BJ (cell line): ENCODE measurements at regions not wholly inside any gene's neighbourhood (a gene's known extent, or its start where the extent isn't known, plus 50 kb on each side); places are given as distances from the start of the nearest gene placed in this dataset.

Source experiments
- CTCF ChIA-PET: fragments of 350-600 bp; formaldehyde crosslinking; extraction: SDS; loops from one replicate; lab custom pipeline; 2021; ENCODE audit warnings: antibody characterized with exemption, inconsistent platforms; lab: Yijun Ruan, JAX
- POLR2A ChIA-PET: fragments of 300-600 bp; sonication (Branson Sonifier 250); formaldehyde crosslinking; extraction: SDS; loops from one replicate; lab custom pipeline; 2021; ENCODE audit warnings: antibody characterized with exemption; lab: Charles Lee
- DNase-seq: peaks from one replicate; pipeline ENCODE4 v3.0.0-alpha.2; 2011; ENCODE audit warnings: low read depth
- H3K27me3 ChIP-seq: 2 replicates; pipeline ENCODE4 v1.6.0; 2011; ENCODE audit warnings: low read length; ENCODE audit not compliant: control insufficient read depth, insufficient read depth
- H3K36me3 ChIP-seq: 2 replicates; pipeline ENCODE4 v1.5.1; 2011; ENCODE audit warnings: low read length; ENCODE audit not compliant: control insufficient read depth, insufficient read depth
- H3K4me3 ChIP-seq: 2 replicates; pipeline ENCODE4 v1.5.1; 2011; ENCODE audit warnings: low read depth, mild to moderate bottlenecking, control low read depth, low read length
- CTCF ChIP-seq: IDR thresholded peaks from 2 replicates; pipeline ENCODE4 v1.5.1; 2011; ENCODE audit warnings: low read depth, mild to moderate bottlenecking, control low read depth, inconsistent platforms, low read length, moderate library complexity; ENCODE audit not compliant: insufficient read depth

- ChIA-PET POLR2A (no interaction called here), CTCF (no interaction called here)
- no peak for TF ChIP-seq CTCF
- Histone ChIP-seq H3K36me3 (no peaks in the 10 kb centered on the region), H3K27me3 (no peaks in the 10 kb centered on the region), H3K4me3 (no peak overlapping the region)
- DNase-seq = no peak
These were observed 124.2 kb downstream of the TMEM132E start for GRCh38 chr17:34703533-34703932.

- ChIA-PET POLR2A (no interaction called here), CTCF (no interaction called here)
- Histone ChIP-seq H3K27me3 (no peaks in the 10 kb centered on the region), H3K4me3 (no peak overlapping the region), H3K36me3 (no peaks in the 10 kb centered on the region)
- no peak for TF ChIP-seq CTCF
- no peak for DNase-seq
These were observed 119.8 kb downstream of the TMEM132E start for GRCh38 chr17:34699181-34699580.

GRCh38 chr17:34692920-34693319 lies 113.5 kb downstream of the TMEM132E start:
- no peaks in the 10 kb centered on the region for H3K36me3 ChIP-seq
- no peaks in the 10 kb centered on the region for H3K27me3 ChIP-seq
- POLR2A ChIA-PET = no interaction called here
- no peak overlapping the region for H3K4me3 ChIP-seq
- no peak for DNase-seq
- TF ChIP-seq CTCF = no peak
- CTCF ChIA-PET = no interaction called here
